ENCODE measurements at regions not wholly inside any gene's neighbourhood (a gene's known extent, or its start where the extent isn't known, plus 50 kb on each side); places are given as distances from the start of the nearest gene placed in this dataset.
A peak's percentile ranks its signal among the peaks of the same experiment; 100 is the strongest.

DNA sequence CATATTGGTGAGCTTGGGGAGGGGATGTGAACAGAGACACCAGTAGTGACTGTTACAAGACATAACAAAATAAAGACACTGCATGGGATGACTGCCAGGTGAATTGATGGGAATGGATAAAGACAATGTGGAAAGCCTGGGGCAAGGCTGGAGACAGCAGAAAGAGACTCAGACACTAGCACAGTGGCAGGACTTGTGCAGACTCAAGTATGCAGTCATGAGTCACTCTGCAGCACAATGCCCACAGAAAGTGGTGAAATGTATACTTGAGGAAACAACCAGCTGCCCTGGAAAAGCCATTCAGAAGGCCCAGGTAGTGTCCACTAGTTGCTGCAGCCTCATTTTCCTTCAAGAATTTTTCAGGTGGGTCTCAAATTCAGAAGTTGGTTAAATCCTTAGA, 452.3 kb downstream of the MID1IP1 start:
- intact Hi-C loops (cut with DNase I; ENCODE audit: low total_unique reads): no loop called here
- Histone ChIP-seq H3K4me1 (no peaks in the 10 kb centered on the region), H3K4me3 (no peak overlapping the region), H3K9me3 (no peaks in the 10 kb centered on the region), H3K27ac (no peak overlapping the region), H3K27me3 (no peaks in the 10 kb centered on the region), H3K36me3 (no peaks in the 10 kb centered on the region)
- DNase-seq: no peak
- TF ChIP-seq POLR2A (IDR thresholded peaks at IDR 0.05): no peak
- TF ChIP-seq, protein P1, sequence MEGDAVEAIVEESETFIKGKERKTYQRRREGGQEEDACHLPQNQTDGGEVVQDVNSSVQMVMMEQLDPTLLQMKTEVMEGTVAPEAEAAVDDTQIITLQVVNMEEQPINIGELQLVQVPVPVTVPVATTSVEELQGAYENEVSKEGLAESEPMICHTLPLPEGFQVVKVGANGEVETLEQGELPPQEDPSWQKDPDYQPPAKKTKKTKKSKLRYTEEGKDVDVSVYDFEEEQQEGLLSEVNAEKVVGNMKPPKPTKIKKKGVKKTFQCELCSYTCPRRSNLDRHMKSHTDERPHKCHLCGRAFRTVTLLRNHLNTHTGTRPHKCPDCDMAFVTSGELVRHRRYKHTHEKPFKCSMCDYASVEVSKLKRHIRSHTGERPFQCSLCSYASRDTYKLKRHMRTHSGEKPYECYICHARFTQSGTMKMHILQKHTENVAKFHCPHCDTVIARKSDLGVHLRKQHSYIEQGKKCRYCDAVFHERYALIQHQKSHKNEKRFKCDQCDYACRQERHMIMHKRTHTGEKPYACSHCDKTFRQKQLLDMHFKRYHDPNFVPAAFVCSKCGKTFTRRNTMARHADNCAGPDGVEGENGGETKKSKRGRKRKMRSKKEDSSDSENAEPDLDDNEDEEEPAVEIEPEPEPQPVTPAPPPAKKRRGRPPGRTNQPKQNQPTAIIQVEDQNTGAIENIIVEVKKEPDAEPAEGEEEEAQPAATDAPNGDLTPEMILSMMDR (IDR thresholded peaks at IDR 0.05): no peak

DNA sequence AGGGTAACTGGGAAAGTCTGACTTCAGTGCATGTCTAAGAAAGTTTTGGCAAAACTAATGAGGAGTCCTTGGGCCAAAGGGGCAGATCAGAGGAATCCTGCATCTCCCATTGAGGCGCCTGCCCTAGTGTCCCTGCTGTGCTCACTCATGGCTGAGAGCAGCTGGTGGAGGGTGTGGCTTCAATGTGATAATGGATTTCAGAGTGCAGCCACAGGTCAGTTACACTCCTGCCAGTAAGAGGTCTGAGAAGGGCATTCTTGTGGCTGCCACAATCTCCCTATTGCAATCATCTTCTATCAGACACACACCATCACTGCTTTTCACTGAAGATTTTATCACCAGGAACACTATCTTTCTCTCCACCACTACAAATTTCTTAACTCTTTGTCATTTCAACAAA, 457.1 kb downstream of the MID1IP1 start:
- no peaks in the 10 kb centered on the region for H3K4me1 ChIP-seq
- H3K27me3 ChIP-seq: no peaks in the 10 kb centered on the region
- DNase-seq: no peak
- intact Hi-C loops (cut with DNase I; ENCODE audit: low total_unique reads): no loop called here
- H3K36me3 ChIP-seq: no peaks in the 10 kb centered on the region
- no peak overlapping the region for H3K4me3 ChIP-seq
- H3K27ac ChIP-seq: no peak overlapping the region
- no peaks in the 10 kb centered on the region for H3K9me3 ChIP-seq
- TF ChIP-seq, protein P1 (IDR thresholded peaks at IDR 0.05): no peak
- no peak for TF ChIP-seq POLR2A (IDR thresholded peaks at IDR 0.05)

DNA sequence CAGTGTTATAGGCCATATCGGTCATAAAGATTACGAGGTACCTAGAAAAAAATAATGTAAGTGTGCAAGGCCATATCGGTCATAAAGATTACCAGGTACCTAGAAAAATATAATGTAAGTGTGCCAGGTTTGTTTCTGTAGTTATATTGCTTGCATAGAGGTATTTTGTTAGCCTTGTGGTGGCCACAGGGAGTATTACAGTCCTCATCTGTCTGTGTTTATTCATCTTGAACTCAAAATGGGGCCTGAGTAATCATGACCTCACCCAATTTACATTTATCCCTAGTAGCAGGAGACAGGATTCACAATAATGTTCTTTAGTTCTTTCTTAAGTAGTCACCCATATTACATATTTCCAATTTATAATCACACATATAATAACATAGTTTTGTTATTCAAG, 459.7 kb downstream of the MID1IP1 start:
- Histone ChIP-seq H3K27me3 (no peaks in the 10 kb centered on the region), H3K4me3 (no peak overlapping the region), H3K27ac (no peak overlapping the region), H3K4me1 (no peaks in the 10 kb centered on the region), H3K36me3 (no peaks in the 10 kb centered on the region), H3K9me3 (no peaks in the 10 kb centered on the region)
- TF ChIP-seq, protein P1 (IDR thresholded peaks at IDR 0.05): no peak
- no peak for TF ChIP-seq POLR2A (IDR thresholded peaks at IDR 0.05)
- DNase-seq: no peak
- intact Hi-C loops (cut with DNase I; ENCODE audit: low total_unique reads): no loop called here

DNA sequence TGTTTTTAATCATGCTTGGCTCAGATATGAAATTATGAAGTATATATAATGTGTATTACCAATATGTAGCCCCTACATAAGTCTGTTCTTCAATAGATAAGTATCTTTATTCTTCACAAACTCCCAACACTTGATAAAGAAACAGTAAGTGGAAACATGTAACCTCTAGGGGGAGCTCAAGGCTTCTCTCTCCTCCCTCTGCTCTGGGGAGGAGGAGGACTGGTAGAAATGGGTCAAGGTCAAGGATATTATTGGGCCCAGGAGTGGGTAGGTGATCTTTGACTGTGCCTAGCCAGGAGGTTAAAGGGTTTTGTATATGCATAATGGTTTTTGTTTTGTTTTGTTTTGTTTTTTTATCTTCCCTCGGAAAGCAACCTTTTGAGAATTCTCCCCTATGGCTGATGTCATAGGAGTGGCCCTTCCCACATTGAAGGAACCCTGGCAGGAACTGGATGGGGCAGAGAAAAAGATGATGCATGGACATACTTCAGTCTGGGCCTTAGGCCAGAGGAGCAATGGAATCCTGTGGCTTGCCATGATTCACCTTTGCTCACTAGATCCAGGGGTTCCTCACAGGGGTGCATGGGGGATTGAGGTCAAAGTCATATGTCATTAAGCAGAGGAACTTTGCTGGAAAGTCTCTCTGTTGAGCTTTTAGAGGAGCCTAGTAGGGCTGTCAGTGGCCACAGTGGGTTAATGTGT, 460.3 kb downstream of the MID1IP1 start:
- no peaks in the 10 kb centered on the region for H3K27me3 ChIP-seq
- intact Hi-C loops (cut with DNase I; ENCODE audit: low total_unique reads): no loop called here
- no peak for DNase-seq
- no peaks in the 10 kb centered on the region for H3K9me3 ChIP-seq
- no peak overlapping the region for H3K4me3 ChIP-seq
- H3K36me3 ChIP-seq: no peaks in the 10 kb centered on the region
- no peaks in the 10 kb centered on the region for H3K4me1 ChIP-seq
- no peak overlapping the region for H3K27ac ChIP-seq
- no peak for TF ChIP-seq POLR2A (IDR thresholded peaks at IDR 0.05)
- TF ChIP-seq, protein P1 (IDR thresholded peaks at IDR 0.05): peak in 3 of 4 experiments; percentile 36 to 40 (median 39)

DNA sequence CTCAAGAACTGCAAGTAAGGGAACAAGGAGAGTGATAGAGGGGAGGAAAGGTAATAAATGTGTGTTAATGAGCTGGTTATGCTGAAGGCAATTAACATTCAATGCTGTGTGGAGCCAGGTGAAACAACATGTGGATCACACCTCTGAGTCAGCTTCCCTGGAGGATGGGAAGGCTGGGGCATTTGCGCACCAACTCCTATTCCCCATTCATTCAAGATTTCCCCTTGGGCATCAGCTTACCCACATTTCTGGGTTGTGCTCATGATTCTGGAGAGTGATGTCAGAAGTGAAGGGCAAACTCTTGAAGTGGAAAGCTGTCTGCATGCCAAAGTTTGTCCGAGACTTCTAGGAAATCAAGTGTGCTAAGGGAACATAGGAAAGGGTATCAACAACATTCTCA, 461.4 kb downstream of the MID1IP1 start:
- Histone ChIP-seq H3K36me3 (no peaks in the 10 kb centered on the region), H3K4me3 (no peak overlapping the region), H3K9me3 (no peaks in the 10 kb centered on the region), H3K4me1 (no peaks in the 10 kb centered on the region), H3K27me3 (no peaks in the 10 kb centered on the region), H3K27ac (no peak overlapping the region)
- no peak for TF ChIP-seq POLR2A (IDR thresholded peaks at IDR 0.05)
- TF ChIP-seq, protein P1 (IDR thresholded peaks at IDR 0.05): no peak
- DNase-seq: no peak
- intact Hi-C loops (cut with DNase I; ENCODE audit: low total_unique reads): no loop called here

Data from uterus (tissue), 3 donors.